Ovary (tissue), 7 donors: ENCODE measurements at regions not wholly inside any gene's neighbourhood (a gene's known extent, or its start where the extent isn't known, plus 50 kb on each side); places are given as distances from the start of the nearest gene placed in this dataset.

Source experiments
- DNase-seq, 5 donors: peaks; one replicate each; pipeline ENCODE4 v3.0.0-alpha.2; 2019 to 2020
- H3K27ac ChIP-seq, 2 donors: fragments of 200-600 bp; one replicate each; pipeline versions ENCODE4 v1.5.1 to v1.8.0; 2019 to 2022
- H3K27me3 ChIP-seq: fragments of 200-600 bp; one replicate; pipeline ENCODE4 v1.8.0; 2022
- H3K36me3 ChIP-seq: fragments of 200-600 bp; sonication (generic); one replicate; pipeline ENCODE4 v1.5.1; 2019
- H3K4me1 ChIP-seq: one replicate; pipeline ENCODE4 v1.8.1; 2013; ENCODE audit warnings: mild to moderate bottlenecking, moderate library complexity; ENCODE audit not compliant: insufficient read depth
- H3K4me3 ChIP-seq: fragments of 200-600 bp; sonication (generic); one replicate; pipeline ENCODE4 v1.5.1; 2017
- H3K9me3 ChIP-seq, 2 donors: fragments of 200-600 bp in 1 of 2; sonication (generic) in 1 of 2; one replicate each; pipeline versions ENCODE4 v1.5.1 to v1.8.1; 2013 to 2019; ENCODE audit warnings: mild to moderate bottlenecking in 1 of 2, moderate library complexity in 1 of 2
- EP300 ChIP-seq: sonication (generic); formaldehyde crosslinking; IDR thresholded peaks from one replicate; pipeline ENCODE4 v1.6.1; 2017; ENCODE audit warnings: antibody characterized with exemption
- POLR2A ChIP-seq: fragments of 450-650 bp; IDR thresholded peaks from one replicate; pipeline ENCODE4 v1.6.1; 2017; ENCODE audit warnings: antibody characterized with exemption, mild to moderate bottlenecking, moderate library complexity
- WGBS, 3 donors: extraction: QIAGEN DNeasy Blood & Tissue Kit in 1 of 3; methylation state at CpG; one replicate each; pipeline versions ENCODE4 v1.1.5 to v1.1.7; 2013 to 2017; 5-methylcytosine and 5-hydroxymethylcytosine counted together
- intact Hi-C, 4 donors: fragments of 100-400 bp; cut with DNase I; formaldehyde crosslinking; loops; one replicate each; pipeline versions ENCODE4 v1.11.0 to v1.15.1; 2022 to 2023
- TF ChIP-seq, protein P1 (sequence below), 3 donors: fragments of 450-650 bp in 2 of 3; fragments of 200-600 bp in 1 of 3; IDR thresholded peaks; one replicate each; pipeline versions ENCODE4 v1.5.1 to v1.8.0; 2016 to 2022; ENCODE audit warnings: antibody characterized with exemption in 3 of 3, mild to moderate bottlenecking in 1 of 3
- donor health status: DM: no; HTN: no; CAD: no; lungs with moderate emphysema.
- donor health status: DM: no; HTN: no; CAD: no.
- donor health status: Bipolar disorder and iron deficiency.
- donor health status: DM: no; HTN: no; CAD: no.
- donor health status: DM: yes; HTN: yes; CAD: no.

DNA sequence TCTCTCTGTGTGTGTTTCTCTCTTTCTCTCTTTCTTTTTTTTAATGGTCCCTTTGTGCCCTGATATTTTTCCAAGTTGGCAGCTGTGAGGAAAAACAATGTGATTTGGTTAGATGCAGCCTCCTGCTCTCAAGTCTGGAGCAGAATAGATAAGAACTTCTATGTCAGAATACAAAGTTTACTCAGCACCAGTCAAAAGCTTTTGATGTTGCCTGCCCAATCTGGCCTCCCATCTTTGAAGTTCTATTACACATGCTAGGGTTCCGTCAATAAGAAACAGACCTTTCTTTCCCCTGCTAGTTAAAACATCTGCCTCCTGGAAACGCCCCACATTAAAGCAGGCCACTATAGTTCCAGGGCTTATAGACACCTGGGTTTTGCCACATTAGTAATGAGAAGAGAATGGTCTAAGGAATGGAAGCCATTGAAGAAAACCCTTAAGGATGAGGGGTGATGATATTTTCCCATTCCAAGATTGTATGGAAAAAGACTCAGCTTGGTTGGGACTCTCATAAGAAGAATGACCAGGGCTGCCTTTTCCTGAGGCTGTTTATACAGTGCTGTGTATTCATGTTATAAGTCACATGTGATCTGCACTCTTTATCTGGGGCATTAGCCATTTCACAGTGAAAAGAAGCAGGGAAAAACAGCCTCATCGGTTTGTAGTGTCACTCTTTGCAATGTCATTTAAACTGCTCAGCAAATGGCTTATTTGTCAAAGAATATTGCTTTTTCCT, 414.7 kb upstream of the PROX1 start:
- no peak overlapping the region for H3K27ac ChIP-seq
- no peak for DNase-seq
- no peak overlapping the region for H3K4me3 ChIP-seq
- whole genome bisulfite sequencing, 3 donors: 34 to 47% (median 41%) methylated on average over 3 of the region's 3 CpGs
- no peaks in the 10 kb centered on the region for H3K36me3 ChIP-seq
- no peaks in the 10 kb centered on the region for H3K27me3 ChIP-seq
- H3K9me3 ChIP-seq: no peaks in the 10 kb centered on the region
- intact Hi-C loops: no loop called here
- TF ChIP-seq, protein P1, sequence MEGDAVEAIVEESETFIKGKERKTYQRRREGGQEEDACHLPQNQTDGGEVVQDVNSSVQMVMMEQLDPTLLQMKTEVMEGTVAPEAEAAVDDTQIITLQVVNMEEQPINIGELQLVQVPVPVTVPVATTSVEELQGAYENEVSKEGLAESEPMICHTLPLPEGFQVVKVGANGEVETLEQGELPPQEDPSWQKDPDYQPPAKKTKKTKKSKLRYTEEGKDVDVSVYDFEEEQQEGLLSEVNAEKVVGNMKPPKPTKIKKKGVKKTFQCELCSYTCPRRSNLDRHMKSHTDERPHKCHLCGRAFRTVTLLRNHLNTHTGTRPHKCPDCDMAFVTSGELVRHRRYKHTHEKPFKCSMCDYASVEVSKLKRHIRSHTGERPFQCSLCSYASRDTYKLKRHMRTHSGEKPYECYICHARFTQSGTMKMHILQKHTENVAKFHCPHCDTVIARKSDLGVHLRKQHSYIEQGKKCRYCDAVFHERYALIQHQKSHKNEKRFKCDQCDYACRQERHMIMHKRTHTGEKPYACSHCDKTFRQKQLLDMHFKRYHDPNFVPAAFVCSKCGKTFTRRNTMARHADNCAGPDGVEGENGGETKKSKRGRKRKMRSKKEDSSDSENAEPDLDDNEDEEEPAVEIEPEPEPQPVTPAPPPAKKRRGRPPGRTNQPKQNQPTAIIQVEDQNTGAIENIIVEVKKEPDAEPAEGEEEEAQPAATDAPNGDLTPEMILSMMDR (IDR thresholded peaks at IDR 0.05): no peak
- TF ChIP-seq POLR2A (no peak), EP300 (no peak)
- H3K4me1 ChIP-seq: no peaks in the 10 kb centered on the region

- Histone ChIP-seq H3K4me3 (no peak overlapping the region), H3K36me3 (no peaks in the 10 kb centered on the region), H3K27ac (no peak overlapping the region), H3K4me1 (no peaks in the 10 kb centered on the region), H3K27me3 (no peaks in the 10 kb centered on the region), H3K9me3 (no peaks in the 10 kb centered on the region)
- 73 to 84% (median 74%) methylated on average over 2 of the region's 2 CpGs for WGBS, 3 donors
- intact Hi-C loops: no loop called here
- no peak for DNase-seq
- TF ChIP-seq, protein P1 (IDR thresholded peaks at IDR 0.05): no peak
- TF ChIP-seq EP300: no peak
- TF ChIP-seq POLR2A: no peak
Observed at GRCh38 chr1:213573648-213574009, 414.1 kb upstream of the PROX1 start.

DNA sequence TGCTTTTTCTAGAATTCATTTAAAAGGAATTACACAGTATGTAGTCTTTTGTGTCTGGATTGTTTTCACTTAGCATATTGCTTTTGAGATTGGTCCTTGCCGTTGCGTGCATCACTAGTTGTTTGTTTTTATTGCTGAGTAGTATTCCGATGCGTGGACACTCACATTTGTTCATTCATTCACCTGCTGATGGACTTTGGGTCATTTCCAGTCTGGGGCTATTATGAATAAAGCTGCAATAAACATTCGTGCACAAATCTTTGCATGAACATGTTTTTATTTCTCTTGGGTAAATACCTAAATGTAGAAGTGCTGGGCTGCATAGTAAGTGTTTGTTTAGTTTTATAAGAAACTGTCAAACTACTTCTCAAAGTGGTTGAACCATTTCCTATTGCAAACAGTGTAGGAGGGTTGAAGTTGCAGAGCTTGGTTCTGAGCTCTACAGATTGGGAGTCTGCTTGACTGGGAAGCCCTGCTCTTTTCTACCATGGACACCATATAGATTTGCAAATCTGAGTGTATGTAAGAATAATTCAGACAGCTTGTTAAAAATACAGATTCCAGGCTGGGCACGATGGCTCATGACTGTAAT, 404.7 kb upstream of the PROX1 start:
- TF ChIP-seq POLR2A: no peak
- no peak for TF ChIP-seq EP300
- TF ChIP-seq, protein P1 (IDR thresholded peaks at IDR 0.05): no peak
- no peak for DNase-seq
- Histone ChIP-seq H3K27ac (no peak overlapping the region), H3K36me3 (no peaks in the 10 kb centered on the region), H3K4me1 (no peaks in the 10 kb centered on the region), H3K4me3 (no peak overlapping the region), H3K27me3 (no peaks in the 10 kb centered on the region), H3K9me3 (no peaks in the 10 kb centered on the region)
- 81 to 90% (median 86%) methylated on average over 6 of the region's 6 CpGs for WGBS, 3 donors
- intact Hi-C loops: no loop called here

DNA sequence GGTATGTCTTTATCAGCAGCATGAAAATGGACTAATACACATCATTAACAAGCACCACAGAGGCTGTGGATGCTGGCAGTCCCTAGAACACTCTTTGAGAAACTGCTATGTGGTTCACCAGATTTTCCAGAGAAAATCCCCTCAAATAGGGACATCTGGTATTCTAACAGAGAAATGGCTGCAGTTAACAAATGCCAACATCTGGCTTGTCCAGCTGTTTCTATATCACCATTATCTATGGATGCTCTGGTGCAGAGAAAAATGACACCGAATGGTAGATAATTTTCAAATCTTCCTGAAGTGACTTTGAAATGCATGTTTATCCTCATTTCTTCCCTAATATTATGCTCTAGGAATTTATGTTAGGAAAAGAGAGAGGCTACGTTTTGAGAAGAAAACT, 403.5 kb upstream of the PROX1 start:
- Histone ChIP-seq H3K27ac (no peak overlapping the region), H3K4me1 (no peaks in the 10 kb centered on the region), H3K27me3 (no peaks in the 10 kb centered on the region), H3K9me3 (no peaks in the 10 kb centered on the region), H3K36me3 (no peaks in the 10 kb centered on the region), H3K4me3 (no peak overlapping the region)
- intact Hi-C loops: no loop called here
- WGBS, 3 donors: 13 to 44% (median 14%) methylated on average over 2 of the region's 2 CpGs
- no peak for DNase-seq
- no peak for TF ChIP-seq POLR2A
- TF ChIP-seq, protein P1 (IDR thresholded peaks at IDR 0.05): no peak
- no peak for TF ChIP-seq EP300
